ENCODE measurements at regions not wholly inside any gene's neighbourhood (a gene's known extent, or its start where the extent isn't known, plus 50 kb on each side); places are given as distances from the start of the nearest gene placed in this dataset.

DNA sequence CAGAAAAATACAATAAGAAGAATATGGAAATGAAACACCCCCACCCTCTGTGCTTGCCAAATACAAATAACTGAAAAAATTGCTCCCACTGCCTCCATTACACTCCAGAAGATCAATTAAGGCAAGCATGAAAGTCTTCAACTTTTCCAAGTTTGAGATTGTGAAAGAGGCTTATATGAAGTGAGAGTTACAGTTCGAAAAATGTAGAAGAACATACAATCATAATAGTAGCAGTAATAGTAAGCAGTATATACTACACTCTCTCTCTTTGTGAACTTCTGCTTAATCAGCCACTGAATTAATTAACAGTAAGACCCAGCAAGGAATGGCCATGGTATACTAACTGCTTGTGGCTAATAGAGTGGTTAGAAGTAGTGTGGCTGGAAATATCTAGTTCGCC is 923.2 kb downstream of the RPA4 start:
- Histone ChIP-seq H3K36me3 (ENCODE audit: control insufficient read depth, insufficient read depth, low read length) (no peaks in the 10 kb centered on the region), H3K27me3 (ENCODE audit: control insufficient read depth, insufficient read depth, low read length) (peaks cover 2% of the 10 kb centered on the region), H3K4me1 (ENCODE audit: control insufficient read depth, insufficient read depth, low read length) (no peaks in the 10 kb centered on the region), H3K27ac (ENCODE audit: low read depth, low read length) (no peak overlapping the region), H3K4me3 (ENCODE audit: low read depth, low read length) (no peak overlapping the region), H3K9me3 (ENCODE audit: control insufficient read depth, insufficient read depth, low read length) (no peaks in the 10 kb centered on the region)
- WGBS (ENCODE audit: insufficient coverage): no CpG with 5 or more reads among the region's 2 CpGs
- peak in 1 of 6 donors; percentile 43 for DNase-seq (ENCODE audit: low read depth in 4 of 6, low spot score in 6 of 6)

DNA sequence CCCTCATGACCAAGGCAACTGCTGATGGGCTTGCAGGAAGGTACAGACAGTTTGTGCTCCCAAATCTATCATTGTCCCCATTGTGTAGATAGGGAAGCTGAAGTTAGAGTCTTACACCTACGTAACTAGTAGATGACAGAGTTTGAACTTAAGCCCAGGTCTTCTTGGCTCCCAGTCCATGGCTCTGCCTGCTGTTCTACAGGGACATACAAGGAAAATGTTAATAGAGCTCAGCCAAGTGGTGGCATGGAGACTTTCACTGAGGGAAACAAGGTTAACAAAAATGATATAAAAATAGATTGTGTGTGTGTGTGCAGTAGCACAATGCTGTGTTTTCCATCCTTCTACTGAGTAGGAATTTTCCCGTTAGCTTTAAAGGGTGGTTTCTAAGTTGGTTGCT is 936.5 kb downstream of the RPA4 start:
- no peaks in the 10 kb centered on the region for H3K9me3 ChIP-seq (ENCODE audit: control insufficient read depth, insufficient read depth, low read length)
- H3K4me1 ChIP-seq (ENCODE audit: control insufficient read depth, insufficient read depth, low read length): no peaks in the 10 kb centered on the region
- WGBS (ENCODE audit: insufficient coverage): no CpG with 5 or more reads among the region's 2 CpGs
- H3K36me3 ChIP-seq (ENCODE audit: control insufficient read depth, insufficient read depth, low read length): no peaks in the 10 kb centered on the region
- H3K27me3 ChIP-seq (ENCODE audit: control insufficient read depth, insufficient read depth, low read length): no peaks in the 10 kb centered on the region
- no peak for DNase-seq (ENCODE audit: low read depth in 4 of 6, low spot score in 6 of 6)
- H3K27ac ChIP-seq (ENCODE audit: low read depth, low read length): no peak overlapping the region
- H3K4me3 ChIP-seq (ENCODE audit: low read depth, low read length): no peak overlapping the region

DNA sequence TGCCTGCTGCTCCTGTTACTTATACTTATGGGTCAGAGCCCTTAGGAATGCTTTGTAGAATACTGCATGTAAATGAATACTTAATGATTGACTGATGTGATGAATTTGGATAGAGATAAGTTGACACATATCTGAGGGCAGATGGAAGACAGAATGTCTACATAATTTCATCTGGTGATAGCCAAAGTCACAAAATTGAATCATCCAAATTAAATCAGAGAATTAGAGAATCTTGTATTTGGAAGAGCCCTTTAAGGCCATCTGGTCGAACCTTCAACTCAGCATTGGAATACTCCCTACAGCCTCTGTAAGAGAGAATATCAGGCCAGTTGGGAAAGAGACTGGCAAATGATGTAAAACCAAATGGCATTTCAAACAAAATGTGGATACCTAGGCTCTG is 944.8 kb downstream of the RPA4 start:
- no peak overlapping the region for H3K27ac ChIP-seq (ENCODE audit: low read depth, low read length)
- no CpG with 5 or more reads among the region's 1 CpG for WGBS (ENCODE audit: insufficient coverage)
- H3K9me3 ChIP-seq (ENCODE audit: control insufficient read depth, insufficient read depth, low read length): no peaks in the 10 kb centered on the region
- H3K27me3 ChIP-seq (ENCODE audit: control insufficient read depth, insufficient read depth, low read length): peaks cover 3% of the 10 kb centered on the region
- no peaks in the 10 kb centered on the region for H3K4me1 ChIP-seq (ENCODE audit: control insufficient read depth, insufficient read depth, low read length)
- no peak for DNase-seq (ENCODE audit: low read depth in 4 of 6, low spot score in 6 of 6)
- no peaks in the 10 kb centered on the region for H3K36me3 ChIP-seq (ENCODE audit: control insufficient read depth, insufficient read depth, low read length)
- no peak overlapping the region for H3K4me3 ChIP-seq (ENCODE audit: low read depth, low read length)

DNA sequence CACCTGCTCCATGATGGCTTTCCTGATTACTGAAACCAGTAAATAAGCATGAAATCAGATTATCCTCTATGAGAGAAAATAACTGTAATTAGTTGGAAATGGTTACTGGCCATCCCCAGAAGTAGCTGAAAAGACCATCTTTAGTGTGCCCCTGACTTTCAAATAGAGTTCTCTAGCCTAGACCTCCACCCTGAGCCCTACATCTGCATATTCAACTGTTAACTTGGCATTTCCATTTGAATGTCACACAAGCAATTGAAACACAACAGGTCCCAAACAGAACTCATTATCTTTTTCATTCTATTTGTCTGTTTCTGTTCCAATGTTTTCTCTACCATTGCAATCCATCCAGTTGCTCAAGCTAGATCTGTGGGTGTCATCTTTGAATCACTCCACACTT is 952.3 kb downstream of the RPA4 start:
- no peaks in the 10 kb centered on the region for H3K4me1 ChIP-seq (ENCODE audit: control insufficient read depth, insufficient read depth, low read length)
- H3K9me3 ChIP-seq (ENCODE audit: control insufficient read depth, insufficient read depth, low read length): no peaks in the 10 kb centered on the region
- H3K27ac ChIP-seq (ENCODE audit: low read depth, low read length): no peak overlapping the region
- no peaks in the 10 kb centered on the region for H3K36me3 ChIP-seq (ENCODE audit: control insufficient read depth, insufficient read depth, low read length)
- no peak overlapping the region for H3K4me3 ChIP-seq (ENCODE audit: low read depth, low read length)
- H3K27me3 ChIP-seq (ENCODE audit: control insufficient read depth, insufficient read depth, low read length): peaks cover 15% of the 10 kb centered on the region
- no peak for DNase-seq (ENCODE audit: low read depth in 4 of 6, low spot score in 6 of 6)

DNA sequence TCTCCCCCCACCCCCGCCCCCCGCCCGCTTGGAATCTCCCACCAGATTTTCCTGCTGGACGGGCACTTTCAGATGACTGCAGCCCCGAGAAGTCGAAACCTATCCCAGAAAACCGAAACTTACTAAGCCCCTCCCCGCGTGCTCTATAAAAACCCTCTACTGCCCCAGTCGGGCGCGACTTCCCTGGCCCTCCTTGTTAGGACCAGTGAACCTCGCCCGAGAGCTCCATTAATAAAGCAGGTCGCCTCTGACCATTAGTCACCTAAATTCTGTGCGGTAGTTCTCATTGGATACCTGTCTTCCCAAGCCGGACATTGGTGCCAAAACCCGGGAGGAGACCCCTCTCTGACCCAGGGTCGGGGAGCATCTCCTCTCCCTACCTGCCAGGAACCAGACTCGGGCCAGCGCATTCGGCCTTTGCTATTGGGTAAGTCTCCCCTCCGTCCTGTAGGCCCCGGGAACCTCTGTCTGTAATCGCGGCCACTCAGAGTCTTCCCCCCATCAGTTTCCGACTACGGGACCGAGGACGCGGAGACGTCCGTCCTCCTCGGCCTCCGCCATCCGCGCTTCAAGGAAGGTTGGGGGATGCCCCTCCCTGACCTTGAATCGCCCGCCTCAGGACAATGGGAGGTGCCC is 958.0 kb downstream of the RPA4 start:
- Histone ChIP-seq H3K27ac (ENCODE audit: low read depth, low read length) (no peak overlapping the region), H3K27me3 (ENCODE audit: control insufficient read depth, insufficient read depth, low read length) (peaks cover 9% of the 10 kb centered on the region), H3K9me3 (ENCODE audit: control insufficient read depth, insufficient read depth, low read length) (peaks cover 3% of the 10 kb centered on the region), H3K4me3 (ENCODE audit: low read depth, low read length) (no peak overlapping the region), H3K36me3 (ENCODE audit: control insufficient read depth, insufficient read depth, low read length) (no peaks in the 10 kb centered on the region), H3K4me1 (ENCODE audit: control insufficient read depth, insufficient read depth, low read length) (no peaks in the 10 kb centered on the region)
- DNase-seq (ENCODE audit: low read depth in 4 of 6, low spot score in 6 of 6): no peak
- 95% methylated on average over 36 of the region's 39 CpGs for WGBS (ENCODE audit: insufficient coverage)

DNA sequence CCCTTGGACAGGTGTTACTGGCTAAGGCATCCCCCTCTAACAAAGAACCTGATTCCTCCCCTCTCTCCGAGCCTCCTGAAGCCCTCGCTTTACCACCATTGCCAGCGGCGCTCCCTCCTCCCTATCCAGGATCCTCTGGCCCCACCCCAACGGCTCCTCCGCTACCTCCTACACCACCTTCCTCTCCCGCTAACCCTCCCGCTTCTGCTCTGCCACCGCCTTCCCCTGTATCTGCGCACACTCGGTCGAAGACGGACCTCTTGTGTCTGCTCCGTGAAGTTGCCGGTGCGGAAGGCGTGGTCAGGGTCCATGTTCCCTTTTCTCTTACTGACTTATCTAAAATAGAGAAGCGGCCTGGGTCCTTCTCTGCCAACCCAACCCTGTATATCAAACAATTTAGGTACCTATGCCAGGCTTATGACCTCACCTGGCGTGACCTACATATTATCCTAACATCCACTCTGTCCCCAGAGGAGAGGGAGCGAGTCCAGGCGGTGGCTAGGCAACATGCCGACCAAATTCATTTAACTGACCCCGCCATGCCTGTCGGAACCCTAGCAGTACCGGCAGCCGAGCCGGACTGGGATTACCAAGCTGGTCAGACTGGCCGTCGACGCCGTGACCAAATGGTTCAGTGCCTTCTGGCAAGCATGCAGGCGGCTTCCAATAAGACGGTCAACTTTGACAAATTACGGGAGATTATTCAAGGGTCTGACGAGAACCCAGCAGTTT is 958.9 kb downstream of the RPA4 start:
- peaks cover 3% of the 10 kb centered on the region for H3K9me3 ChIP-seq (ENCODE audit: control insufficient read depth, insufficient read depth, low read length)
- H3K4me3 ChIP-seq (ENCODE audit: low read depth, low read length): no peak overlapping the region
- H3K27ac ChIP-seq (ENCODE audit: low read depth, low read length): no peak overlapping the region
- no peaks in the 10 kb centered on the region for H3K4me1 ChIP-seq (ENCODE audit: control insufficient read depth, insufficient read depth, low read length)
- WGBS (ENCODE audit: insufficient coverage): 94% methylated on average over 35 of the region's 35 CpGs
- DNase-seq (ENCODE audit: low read depth in 4 of 6, low spot score in 6 of 6): no peak
- no peaks in the 10 kb centered on the region for H3K36me3 ChIP-seq (ENCODE audit: control insufficient read depth, insufficient read depth, low read length)
- peaks cover 7% of the 10 kb centered on the region for H3K27me3 ChIP-seq (ENCODE audit: control insufficient read depth, insufficient read depth, low read length)

DNA sequence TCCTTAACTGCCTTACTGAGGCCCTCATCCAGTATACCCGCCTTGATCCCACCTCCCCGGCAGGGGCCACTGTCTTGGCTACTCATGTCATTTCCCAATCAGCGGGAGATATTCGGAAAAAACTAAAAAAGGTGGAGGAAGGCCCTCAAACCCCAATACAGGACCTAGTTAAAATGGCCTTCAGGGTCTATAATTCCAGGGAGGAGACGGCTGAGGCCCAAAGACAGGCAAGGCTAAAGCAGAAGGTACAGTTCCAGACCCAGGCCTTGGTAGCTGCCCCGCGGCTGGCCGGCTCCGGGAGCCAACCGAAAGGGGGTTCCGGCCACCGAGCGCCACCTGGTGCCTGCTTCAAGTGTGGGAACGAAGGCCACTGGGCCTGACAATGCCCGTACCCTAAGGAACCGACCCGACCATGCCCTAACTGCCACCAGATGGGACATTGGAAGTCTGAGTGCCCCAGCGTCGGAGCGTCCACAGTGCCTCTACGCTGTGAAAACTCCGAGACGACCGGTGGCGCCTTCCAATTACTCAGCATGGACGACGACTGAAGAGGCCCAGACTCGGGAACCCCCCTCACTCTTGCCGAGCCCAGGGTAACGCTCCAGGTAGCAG is 959.6 kb downstream of the RPA4 start:
- no peak for DNase-seq (ENCODE audit: low read depth in 4 of 6, low spot score in 6 of 6)
- no peaks in the 10 kb centered on the region for H3K4me1 ChIP-seq (ENCODE audit: control insufficient read depth, insufficient read depth, low read length)
- peaks cover 3% of the 10 kb centered on the region for H3K9me3 ChIP-seq (ENCODE audit: control insufficient read depth, insufficient read depth, low read length)
- peaks cover 4% of the 10 kb centered on the region for H3K27me3 ChIP-seq (ENCODE audit: control insufficient read depth, insufficient read depth, low read length)
- 94% methylated on average over 30 of the region's 30 CpGs for WGBS (ENCODE audit: insufficient coverage)
- H3K4me3 ChIP-seq (ENCODE audit: low read depth, low read length): no peak overlapping the region
- no peaks in the 10 kb centered on the region for H3K36me3 ChIP-seq (ENCODE audit: control insufficient read depth, insufficient read depth, low read length)
- H3K27ac ChIP-seq (ENCODE audit: low read depth, low read length): no peak overlapping the region

DNA sequence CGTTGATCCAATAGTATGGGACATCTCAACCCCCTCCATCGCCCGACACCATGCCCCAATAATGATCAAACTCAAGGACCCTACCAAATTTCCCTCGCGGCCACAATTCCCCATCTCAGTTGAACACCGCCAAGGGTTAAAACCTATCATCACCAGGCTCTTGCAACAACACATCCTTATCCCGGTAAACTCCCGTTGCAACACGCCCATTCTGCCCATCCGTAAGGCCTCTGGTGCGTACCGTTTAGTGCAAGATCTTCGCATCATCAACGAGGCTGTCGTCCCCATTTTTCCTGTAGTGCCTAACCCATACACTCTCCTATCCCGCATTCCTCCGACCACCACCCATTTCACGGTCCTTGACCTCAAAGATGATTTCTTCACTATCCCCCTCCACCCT is 960.5 kb downstream of the RPA4 start:
- 97% methylated on average over 18 of the region's 18 CpGs for WGBS (ENCODE audit: insufficient coverage)
- H3K27ac ChIP-seq (ENCODE audit: low read depth, low read length): no peak overlapping the region
- H3K9me3 ChIP-seq (ENCODE audit: control insufficient read depth, insufficient read depth, low read length): peaks cover 3% of the 10 kb centered on the region
- DNase-seq (ENCODE audit: low read depth in 4 of 6, low spot score in 6 of 6): no peak
- no peaks in the 10 kb centered on the region for H3K36me3 ChIP-seq (ENCODE audit: control insufficient read depth, insufficient read depth, low read length)
- H3K4me3 ChIP-seq (ENCODE audit: low read depth, low read length): no peak overlapping the region
- H3K27me3 ChIP-seq (ENCODE audit: control insufficient read depth, insufficient read depth, low read length): no peaks in the 10 kb centered on the region
- no peaks in the 10 kb centered on the region for H3K4me1 ChIP-seq (ENCODE audit: control insufficient read depth, insufficient read depth, low read length)

DNA sequence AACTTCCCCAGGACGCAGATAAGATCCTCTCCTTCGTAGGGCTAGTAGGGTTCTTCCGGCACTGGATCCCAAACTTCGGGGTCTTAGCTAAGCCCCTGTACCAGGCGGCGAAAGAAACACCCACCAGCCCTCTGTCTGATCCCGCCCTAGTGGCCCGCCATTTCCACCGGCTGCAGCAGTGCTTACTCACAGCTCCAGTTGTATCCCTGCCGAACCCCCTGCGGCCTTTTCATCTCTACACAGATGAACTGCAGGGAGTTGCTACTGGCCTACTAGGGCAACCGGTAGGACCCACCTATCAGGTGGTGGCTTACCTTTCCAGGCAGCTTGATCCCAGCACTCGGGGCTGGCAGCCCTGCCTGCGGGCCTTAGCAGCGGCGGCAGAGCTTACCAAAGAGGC is 961.2 kb downstream of the RPA4 start:
- DNase-seq (ENCODE audit: low read depth in 4 of 6, low spot score in 6 of 6): no peak
- Histone ChIP-seq H3K4me1 (ENCODE audit: control insufficient read depth, insufficient read depth, low read length) (no peaks in the 10 kb centered on the region), H3K27ac (ENCODE audit: low read depth, low read length) (no peak overlapping the region), H3K36me3 (ENCODE audit: control insufficient read depth, insufficient read depth, low read length) (no peaks in the 10 kb centered on the region), H3K9me3 (ENCODE audit: control insufficient read depth, insufficient read depth, low read length) (peaks cover 3% of the 10 kb centered on the region), H3K27me3 (ENCODE audit: control insufficient read depth, insufficient read depth, low read length) (no peaks in the 10 kb centered on the region), H3K4me3 (ENCODE audit: low read depth, low read length) (no peak overlapping the region)
- WGBS (ENCODE audit: insufficient coverage): 97% methylated on average over 16 of the region's 16 CpGs

DNA sequence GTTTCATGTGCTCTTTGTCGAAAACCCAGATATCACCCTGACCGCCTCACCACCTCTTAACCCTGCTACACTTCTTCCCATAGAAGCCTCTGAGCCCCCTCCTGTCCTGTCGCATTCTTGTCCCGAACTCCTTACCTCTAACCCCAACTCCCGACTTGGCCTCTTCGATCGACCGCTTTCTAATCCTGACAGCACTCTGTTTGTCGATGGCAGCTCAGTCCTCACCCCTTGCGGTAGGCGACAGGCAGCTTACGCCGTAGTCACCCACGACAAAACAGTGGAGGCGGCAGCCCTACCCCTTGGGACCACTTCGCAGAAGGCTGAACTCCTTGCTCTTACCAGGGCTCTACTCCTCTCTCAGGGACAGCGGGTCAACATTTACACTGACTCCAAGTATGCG is 961.7 kb downstream of the RPA4 start:
- Histone ChIP-seq H3K4me1 (ENCODE audit: control insufficient read depth, insufficient read depth, low read length) (no peaks in the 10 kb centered on the region), H3K4me3 (ENCODE audit: low read depth, low read length) (no peak overlapping the region), H3K27me3 (ENCODE audit: control insufficient read depth, insufficient read depth, low read length) (no peaks in the 10 kb centered on the region), H3K36me3 (ENCODE audit: control insufficient read depth, insufficient read depth, low read length) (no peaks in the 10 kb centered on the region), H3K9me3 (ENCODE audit: control insufficient read depth, insufficient read depth, low read length) (peaks cover 3% of the 10 kb centered on the region), H3K27ac (ENCODE audit: low read depth, low read length) (no peak overlapping the region)
- no peak for DNase-seq (ENCODE audit: low read depth in 4 of 6, low spot score in 6 of 6)
- 97% methylated on average over 18 of the region's 18 CpGs for WGBS (ENCODE audit: insufficient coverage)

Measured in spinal cord (tissue), 9 donors.